ENCODE measurements at regions not wholly inside any gene's neighbourhood (a gene's known extent, or its start where the extent isn't known, plus 50 kb on each side); places are given as distances from the start of the nearest gene placed in this dataset.

GRCh38 chrX:35699642-35700041 is 98.5 kb upstream of the MAGEB16 start:
- TF ChIP-seq CTCF (IDR thresholded peaks at IDR 0.05) (no peak), POLR2A (IDR thresholded peaks at IDR 0.05) (no peak), POLR2AphosphoS5 (IDR thresholded peaks at IDR 0.05) (no peak)

All from prostate gland (tissue), 2 donors.